ENCODE measurements at regions not wholly inside any gene's neighbourhood (a gene's known extent, or its start where the extent isn't known, plus 50 kb on each side); places are given as distances from the start of the nearest gene placed in this dataset.

DNA sequence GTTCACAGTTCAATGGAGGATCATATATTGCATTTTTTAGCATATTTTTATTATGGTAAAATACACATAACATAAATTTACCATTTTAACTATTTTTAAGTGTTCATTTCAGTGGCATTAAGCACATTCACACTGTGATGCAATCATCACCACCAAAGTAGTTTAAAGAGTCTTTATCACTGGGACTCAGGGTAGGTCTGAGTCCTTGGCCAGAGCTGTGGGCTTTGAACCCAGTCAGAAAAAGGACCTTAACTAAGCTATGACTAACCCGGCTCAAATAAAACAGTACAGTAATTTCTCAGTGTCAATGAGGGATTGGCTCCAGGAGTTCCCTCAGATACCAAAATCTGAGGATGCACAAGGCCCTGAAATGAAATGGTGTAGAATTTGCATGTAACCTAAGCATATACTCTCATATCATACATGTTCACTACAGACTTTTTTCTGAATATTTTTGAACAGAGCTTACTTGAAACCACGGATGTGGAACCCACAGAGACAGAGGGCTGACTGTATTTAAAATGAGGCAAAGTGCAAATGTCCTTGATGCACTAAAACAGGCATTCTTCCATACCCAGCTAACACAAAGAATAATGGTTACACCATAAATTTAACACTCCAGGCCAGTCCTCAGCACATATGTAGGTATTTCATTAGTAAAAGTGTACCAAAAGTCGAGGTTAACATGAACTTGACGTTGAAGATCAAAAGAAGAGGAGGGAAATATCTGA, 246.2 kb downstream of the LNPK start:
- Histone ChIP-seq H3K4me3 (no peak overlapping the region), H3K9me3 (no peaks in the 10 kb centered on the region), H3K27me3 (no peaks in the 10 kb centered on the region), H3K27ac (no peak overlapping the region), H3K4me1 (no peaks in the 10 kb centered on the region), H3K36me3 (no peaks in the 10 kb centered on the region)
- no peak for DNase-seq
- intact Hi-C loops (cut with DNase I; ENCODE audit: low total_unique reads), result no loop called here
- TF ChIP-seq, protein P1, sequence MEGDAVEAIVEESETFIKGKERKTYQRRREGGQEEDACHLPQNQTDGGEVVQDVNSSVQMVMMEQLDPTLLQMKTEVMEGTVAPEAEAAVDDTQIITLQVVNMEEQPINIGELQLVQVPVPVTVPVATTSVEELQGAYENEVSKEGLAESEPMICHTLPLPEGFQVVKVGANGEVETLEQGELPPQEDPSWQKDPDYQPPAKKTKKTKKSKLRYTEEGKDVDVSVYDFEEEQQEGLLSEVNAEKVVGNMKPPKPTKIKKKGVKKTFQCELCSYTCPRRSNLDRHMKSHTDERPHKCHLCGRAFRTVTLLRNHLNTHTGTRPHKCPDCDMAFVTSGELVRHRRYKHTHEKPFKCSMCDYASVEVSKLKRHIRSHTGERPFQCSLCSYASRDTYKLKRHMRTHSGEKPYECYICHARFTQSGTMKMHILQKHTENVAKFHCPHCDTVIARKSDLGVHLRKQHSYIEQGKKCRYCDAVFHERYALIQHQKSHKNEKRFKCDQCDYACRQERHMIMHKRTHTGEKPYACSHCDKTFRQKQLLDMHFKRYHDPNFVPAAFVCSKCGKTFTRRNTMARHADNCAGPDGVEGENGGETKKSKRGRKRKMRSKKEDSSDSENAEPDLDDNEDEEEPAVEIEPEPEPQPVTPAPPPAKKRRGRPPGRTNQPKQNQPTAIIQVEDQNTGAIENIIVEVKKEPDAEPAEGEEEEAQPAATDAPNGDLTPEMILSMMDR (IDR thresholded peaks at IDR 0.05), result no peak

- no peaks in the 10 kb centered on the region for H3K27me3 ChIP-seq
- TF ChIP-seq, protein P1 (IDR thresholded peaks at IDR 0.05), result no peak
- no peaks in the 10 kb centered on the region for H3K36me3 ChIP-seq
- intact Hi-C loops (cut with DNase I; ENCODE audit: low total_unique reads), result no loop called here
- no peak overlapping the region for H3K4me3 ChIP-seq
- no peaks in the 10 kb centered on the region for H3K9me3 ChIP-seq
- no peaks in the 10 kb centered on the region for H3K4me1 ChIP-seq
- no peak overlapping the region for H3K27ac ChIP-seq
- no peak for DNase-seq
These were observed 246.9 kb downstream of the LNPK start for GRCh38 chr2:175755169-175755568.

GRCh38 chr2:175750195-175750594, 251.9 kb downstream of the LNPK start:
- Histone ChIP-seq H3K9me3 (no peaks in the 10 kb centered on the region), H3K4me3 (no peak overlapping the region), H3K36me3 (no peaks in the 10 kb centered on the region), H3K27me3 (no peaks in the 10 kb centered on the region), H3K4me1 (no peaks in the 10 kb centered on the region), H3K27ac (no peak overlapping the region)
- TF ChIP-seq, protein P1 (IDR thresholded peaks at IDR 0.05), result no peak
- intact Hi-C loops (cut with DNase I; ENCODE audit: low total_unique reads), result no loop called here
- no peak for DNase-seq

DNA sequence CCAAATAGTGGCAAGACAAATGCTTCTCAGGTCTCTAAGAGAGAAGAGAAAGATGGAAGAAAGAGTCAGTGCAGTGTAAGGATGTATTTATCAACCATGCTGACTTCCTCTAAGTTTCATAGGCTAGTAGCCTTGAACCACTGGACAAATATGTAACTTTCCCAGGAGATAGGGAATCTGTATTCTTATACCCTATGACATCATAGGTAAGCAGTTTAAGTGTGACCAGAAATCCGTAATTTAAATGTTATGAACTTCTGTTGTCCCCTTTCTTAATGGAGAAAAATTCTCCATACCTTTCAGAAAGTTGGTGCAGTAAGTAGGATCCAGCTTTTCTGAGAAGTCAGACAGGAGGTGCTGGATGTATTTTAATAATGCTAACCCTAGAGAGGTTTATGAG, 256.2 kb downstream of the LNPK start:
- no peak overlapping the region for H3K27ac ChIP-seq
- no peak overlapping the region for H3K4me3 ChIP-seq
- no peaks in the 10 kb centered on the region for H3K36me3 ChIP-seq
- no peaks in the 10 kb centered on the region for H3K27me3 ChIP-seq
- H3K9me3 ChIP-seq, result no peaks in the 10 kb centered on the region
- intact Hi-C loops (cut with DNase I; ENCODE audit: low total_unique reads), result no loop called here
- TF ChIP-seq, protein P1 (IDR thresholded peaks at IDR 0.05), result no peak
- H3K4me1 ChIP-seq, result no peaks in the 10 kb centered on the region
- no peak for DNase-seq

GRCh38 chr2:175744000-175744399, 258.1 kb downstream of the LNPK start:
- no peak for DNase-seq
- H3K4me3 ChIP-seq, result no peak overlapping the region
- no peaks in the 10 kb centered on the region for H3K4me1 ChIP-seq
- no peaks in the 10 kb centered on the region for H3K27me3 ChIP-seq
- TF ChIP-seq, protein P1 (IDR thresholded peaks at IDR 0.05), result no peak
- H3K27ac ChIP-seq, result no peak overlapping the region
- no peaks in the 10 kb centered on the region for H3K36me3 ChIP-seq
- intact Hi-C loops (cut with DNase I; ENCODE audit: low total_unique reads), result no loop called here
- no peaks in the 10 kb centered on the region for H3K9me3 ChIP-seq

- H3K27me3 ChIP-seq, result no peaks in the 10 kb centered on the region
- no peaks in the 10 kb centered on the region for H3K9me3 ChIP-seq
- TF ChIP-seq, protein P1 (IDR thresholded peaks at IDR 0.05), result no peak
- H3K27ac ChIP-seq, result no peak overlapping the region
- H3K4me3 ChIP-seq, result no peak overlapping the region
- H3K36me3 ChIP-seq, result no peaks in the 10 kb centered on the region
- intact Hi-C loops (cut with DNase I; ENCODE audit: low total_unique reads), result no loop called here
- DNase-seq, result no peak
- no peaks in the 10 kb centered on the region for H3K4me1 ChIP-seq
These were observed 259.1 kb downstream of the LNPK start for GRCh38 chr2:175743011-175743410.

Data from tibial artery (tissue), 4 donors.